Stimulated activated naive CD8-positive, alpha-beta T cell treated with anti-CD3 and anti-CD28 coated beads, Interleukin-15, amount 100 ng/mL, for 72 hours (primary cell): ENCODE measurements at regions not wholly inside any gene's neighbourhood (a gene's known extent, or its start where the extent isn't known, plus 50 kb on each side); places are given as distances from the start of the nearest gene placed in this dataset.
"Not testable (repeated sequence)": the region's sequence is repeated elsewhere in the genome, so short reads cannot be mapped to it uniquely, and the experiment has no call there.

Experiments
- ATAC-seq: fragments of 150-1000 bp; cut with Tn5 transposase; 2 replicates; pipeline ENCODE4 v1.10.0; 2021; ENCODE audit warnings: mild to moderate bottlenecking, moderate library complexity
- DNase-seq, 2 donors: peaks; one replicate each; pipeline ENCODE4 v3.0.0; 2021 to 2022
- H3K27ac Mint-ChIP-seq, 2 donors: one replicate each; pipeline ENCODE4 v1.8.0; 2022; ENCODE audit warnings: mild to moderate bottlenecking in 2 of 2, mixed read lengths in 2 of 2, moderate library complexity in 2 of 2
- H3K27me3 Mint-ChIP-seq: one replicate; pipeline ENCODE4 v1.8.0; 2022; ENCODE audit warnings: mixed read lengths
- H3K4me1 Mint-ChIP-seq: one replicate; pipeline ENCODE4 v1.8.0; 2022; ENCODE audit warnings: mild to moderate bottlenecking, mixed read lengths
- H3K4me3 Mint-ChIP-seq, 2 donors: one replicate each; pipeline ENCODE4 v1.8.0; 2022; ENCODE audit warnings: mild to moderate bottlenecking in 2 of 2, mixed read lengths in 2 of 2, moderate library complexity in 1 of 2
- H3K9me3 Mint-ChIP-seq, 2 donors: one replicate each; pipeline ENCODE4 v1.8.0; 2022; ENCODE audit warnings: mixed read lengths in 2 of 2

- ATAC-seq (no peak), DNase-seq (no peak)
- no peaks in the 10 kb centered on the region for H3K9me3 Mint-ChIP-seq
- no peak overlapping the region for H3K27ac Mint-ChIP-seq
- no peaks in the 10 kb centered on the region for H3K4me1 Mint-ChIP-seq
- H3K4me3 Mint-ChIP-seq, result no peak overlapping the region
- peaks cover 15% of the 10 kb centered on the region for H3K27me3 Mint-ChIP-seq
These were observed 144.2 kb upstream of the FAR2 start for GRCh38 chr12:29004936-29005304.

DNA sequence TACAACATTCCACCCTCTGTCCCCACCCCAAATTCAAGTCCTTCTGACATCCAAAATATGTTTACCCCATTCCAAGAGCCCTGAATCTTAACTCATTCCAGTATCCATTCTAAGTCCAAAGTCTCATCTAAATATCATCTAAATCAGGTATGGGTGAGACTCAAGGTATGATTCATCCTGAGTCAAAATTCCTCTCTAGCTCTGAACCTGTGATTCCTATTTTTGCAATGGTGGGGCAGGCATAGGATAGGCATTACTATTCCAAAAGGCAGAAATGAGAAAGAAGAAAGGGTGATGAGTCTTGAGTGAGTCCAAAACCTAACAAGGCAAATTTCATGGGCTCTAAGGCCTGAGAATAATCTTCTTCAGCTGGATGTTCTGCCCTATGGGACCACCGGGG, 140.3 kb upstream of the FAR2 start:
- Mint-ChIP-seq H3K4me1 (no peaks in the 10 kb centered on the region), H3K9me3 (no peaks in the 10 kb centered on the region), H3K27me3 (peaks cover 8% of the 10 kb centered on the region), H3K27ac (no peak overlapping the region), H3K4me3 (no peak overlapping the region)
- DNase-seq (no peak), ATAC-seq (no peak)

DNA sequence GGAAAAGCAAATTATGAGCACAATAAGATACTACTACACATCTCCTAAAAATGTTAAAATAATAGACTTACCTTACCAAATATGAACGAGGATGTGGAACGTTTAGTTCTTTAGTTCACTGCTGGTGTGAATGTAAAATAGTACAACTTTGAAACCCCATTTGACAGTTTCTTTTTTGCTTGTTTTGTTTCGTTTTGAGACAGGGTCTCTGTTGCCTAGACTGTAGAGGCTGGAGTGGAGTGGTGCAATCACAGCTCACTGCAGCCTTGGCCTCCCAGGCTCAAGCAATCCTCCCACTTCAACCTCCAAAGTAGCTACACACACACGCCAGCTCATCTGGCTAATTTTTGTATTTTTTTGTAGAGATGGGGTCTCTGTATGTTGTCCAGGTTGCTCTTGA, 136.4 kb upstream of the FAR2 start:
- H3K27ac Mint-ChIP-seq, result no peak overlapping the region
- H3K27me3 Mint-ChIP-seq, result peaks cover 8% of the 10 kb centered on the region
- DNase-seq (no peak), ATAC-seq (no peak)
- no peaks in the 10 kb centered on the region for H3K9me3 Mint-ChIP-seq
- no peak overlapping the region for H3K4me3 Mint-ChIP-seq
- H3K4me1 Mint-ChIP-seq, result no peaks in the 10 kb centered on the region

DNA sequence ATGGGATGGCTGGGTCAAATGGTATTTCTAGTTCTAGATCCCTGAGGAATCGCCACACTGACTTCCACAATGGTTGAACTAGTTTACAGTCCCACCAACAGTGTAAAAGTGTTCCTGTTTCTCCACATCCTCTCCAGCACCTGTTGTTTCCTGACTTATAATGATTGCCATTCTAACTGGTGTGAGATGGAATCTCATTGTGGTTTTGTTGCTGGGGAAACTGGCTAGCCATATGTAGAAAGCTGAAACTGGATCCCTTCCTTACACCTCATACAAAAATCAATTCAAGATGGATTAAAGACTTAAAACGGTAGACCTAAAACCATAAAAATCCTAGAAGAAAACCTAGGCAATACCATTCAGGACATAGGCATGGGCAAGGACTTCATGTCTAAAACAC, 131.5 kb upstream of the FAR2 start:
- H3K4me1 Mint-ChIP-seq, H3K9me3 Mint-ChIP-seq, H3K27me3 Mint-ChIP-seq, H3K4me3 Mint-ChIP-seq, ATAC-seq, H3K27ac Mint-ChIP-seq, DNase-seq: not testable (repeated sequence)

GRCh38 chr12:29023436-29024076, 125.5 kb upstream of the FAR2 start:
- Mint-ChIP-seq H3K4me1 (peaks cover 29% of the 10 kb centered on the region), H3K27me3 (peaks cover 2% of the 10 kb centered on the region), H3K4me3 (no peak overlapping the region), H3K9me3 (peaks cover 1 to 6% of the 10 kb centered on the region in 2 donors), H3K27ac (no peak overlapping the region)
- ATAC-seq, result no peak
- no peak for DNase-seq

DNA sequence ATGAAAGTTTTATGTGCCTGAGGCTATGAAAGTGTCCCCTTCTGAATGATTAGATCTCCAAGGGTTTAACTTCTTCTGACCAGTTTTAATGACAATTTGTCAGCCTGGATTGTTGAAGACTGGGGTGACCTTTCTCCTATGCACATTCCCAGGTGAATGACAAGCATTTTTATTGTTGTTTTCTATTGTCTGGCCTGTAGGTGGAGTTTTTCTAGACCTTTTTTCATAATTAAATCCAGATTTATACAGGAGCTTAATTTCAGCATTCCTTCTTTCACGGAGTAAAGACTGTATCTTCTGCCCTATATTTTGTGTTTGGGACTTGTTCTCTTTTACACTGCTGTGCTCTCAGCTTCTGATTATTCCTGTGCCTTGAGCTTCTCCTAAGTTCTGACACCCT, 125.0 kb upstream of the FAR2 start:
- Mint-ChIP-seq H3K27me3 (peaks cover 7% of the 10 kb centered on the region), H3K4me3 (no peak overlapping the region), H3K4me1 (peaks cover 29% of the 10 kb centered on the region), H3K9me3 (peaks cover 7 to 11% of the 10 kb centered on the region in 2 donors), H3K27ac (no peak overlapping the region)
- ATAC-seq (no peak), DNase-seq (no peak)

DNA sequence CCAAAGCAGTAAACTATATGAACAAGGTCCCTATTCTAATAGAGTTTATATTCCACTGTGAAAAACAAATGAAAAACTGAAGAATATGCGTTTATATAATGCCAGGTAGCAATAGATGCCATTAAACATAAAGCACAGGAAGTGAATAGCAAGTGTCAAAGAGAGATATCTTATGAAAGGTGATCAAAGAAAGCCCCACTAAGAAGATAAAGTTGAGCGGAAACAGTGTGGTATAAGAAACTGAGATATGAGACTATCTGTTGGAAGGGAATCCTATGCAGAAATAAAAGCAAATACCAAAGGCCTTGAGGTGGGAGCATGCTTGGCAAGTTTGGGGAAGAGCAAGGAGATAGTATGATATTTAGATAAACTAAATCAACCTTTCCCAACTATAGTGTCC, 123.1 kb upstream of the FAR2 start:
- DNase-seq, result no peak

DNA sequence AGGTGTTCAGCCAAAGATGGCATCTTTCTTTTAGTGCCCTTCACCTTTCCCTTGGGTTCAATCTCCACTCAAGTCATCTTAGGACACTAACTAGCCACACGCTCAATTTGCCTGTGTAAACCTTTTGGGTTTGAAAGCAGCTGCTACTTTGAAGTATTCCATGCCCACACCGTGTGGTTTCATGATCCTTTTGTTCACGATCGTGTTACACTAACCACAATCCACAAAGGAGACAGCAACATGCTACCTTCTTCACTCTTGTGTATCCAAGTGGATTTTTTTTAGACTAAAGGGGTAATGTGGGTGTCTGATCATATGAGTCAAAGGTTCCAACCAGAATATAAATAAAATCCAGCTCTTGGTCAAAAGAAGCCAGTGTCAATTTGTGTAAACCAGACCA, 122.7 kb upstream of the FAR2 start:
- H3K27me3 Mint-ChIP-seq, result peaks cover 8% of the 10 kb centered on the region
- no peak overlapping the region for H3K27ac Mint-ChIP-seq
- DNase-seq, result no peak
- peaks cover 29% of the 10 kb centered on the region for H3K4me1 Mint-ChIP-seq
- peaks cover 8 to 12% of the 10 kb centered on the region in 2 donors for H3K9me3 Mint-ChIP-seq
- ATAC-seq, result peak; percentile 45
- no peak overlapping the region for H3K4me3 Mint-ChIP-seq

More for the DNA sequence above, 123.1 kb upstream of the FAR2 start:
- H3K4me3 Mint-ChIP-seq, result no peak overlapping the region
- no peak overlapping the region for H3K27ac Mint-ChIP-seq
- ATAC-seq, result peak; percentile 56
- peaks cover 8 to 12% of the 10 kb centered on the region in 2 donors for H3K9me3 Mint-ChIP-seq
- peaks cover 29% of the 10 kb centered on the region for H3K4me1 Mint-ChIP-seq
- H3K27me3 Mint-ChIP-seq, result peaks cover 8% of the 10 kb centered on the region

DNA sequence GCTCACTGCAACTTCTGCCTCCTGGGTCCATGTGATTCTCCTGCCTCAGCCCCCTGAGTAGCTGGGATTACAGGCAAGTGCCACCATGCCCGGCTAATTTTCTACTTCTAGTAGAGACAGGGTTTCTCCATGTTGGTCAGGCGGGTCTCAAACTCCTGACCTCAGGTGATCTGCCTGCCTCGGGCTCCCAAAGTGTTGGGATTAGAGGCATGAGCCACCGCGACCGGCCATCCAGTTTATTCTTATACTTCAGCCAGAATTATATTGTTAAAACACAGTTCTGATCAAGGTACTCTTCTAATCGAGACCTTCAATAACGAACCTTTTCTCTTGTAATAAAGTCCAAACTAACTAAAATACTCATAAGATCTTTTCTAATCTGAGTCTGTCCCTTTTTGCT, 119.6 kb upstream of the FAR2 start:
- Mint-ChIP-seq H3K9me3 (peaks cover 8 to 12% of the 10 kb centered on the region in 2 donors), H3K4me1 (peaks cover 22% of the 10 kb centered on the region), H3K27me3 (peaks cover 18% of the 10 kb centered on the region)
- not testable (repeated sequence) for H3K4me3 Mint-ChIP-seq, H3K27ac Mint-ChIP-seq, DNase-seq, ATAC-seq

GRCh38 chr12:29030006-29030405, 119.1 kb upstream of the FAR2 start:
- H3K27ac Mint-ChIP-seq, result peak overlapping the region in 1 of 2 donors; percentile 52
- peaks cover 18% of the 10 kb centered on the region for H3K27me3 Mint-ChIP-seq
- no peak for DNase-seq
- peaks cover 22% of the 10 kb centered on the region for H3K4me1 Mint-ChIP-seq
- H3K9me3 Mint-ChIP-seq, result peaks cover 8 to 11% of the 10 kb centered on the region in 2 donors
- no peak for ATAC-seq
- H3K4me3 Mint-ChIP-seq, result no peak overlapping the region

DNA sequence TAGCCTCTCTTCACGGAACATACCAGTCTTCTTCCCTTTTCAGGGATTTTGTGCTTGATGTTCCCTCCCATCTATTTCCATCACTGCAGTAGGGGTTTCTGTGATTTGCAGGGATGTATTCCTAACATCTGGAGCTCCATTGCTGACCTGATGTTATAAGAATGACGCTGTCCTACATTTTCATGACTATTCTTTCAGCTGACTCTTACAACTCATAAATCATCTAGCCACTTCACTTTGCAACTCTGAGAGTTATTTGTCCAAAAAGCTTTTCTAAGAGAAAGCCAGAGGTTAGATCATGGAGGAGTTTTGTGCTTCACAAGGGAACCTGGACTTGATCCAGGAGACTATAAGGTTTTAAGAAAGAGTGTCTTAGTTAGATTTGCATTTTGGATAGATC, 116.6 kb upstream of the FAR2 start:
- no peak for ATAC-seq
- H3K4me3 Mint-ChIP-seq, result no peak overlapping the region

GRCh38 chr12:29033519-29033918, 115.6 kb upstream of the FAR2 start:
- DNase-seq (no peak), ATAC-seq (no peak)
- Mint-ChIP-seq H3K4me1 (no peaks in the 10 kb centered on the region), H3K27me3 (peaks cover 17% of the 10 kb centered on the region), H3K4me3 (no peak overlapping the region), H3K27ac (no peak overlapping the region), H3K9me3 (peaks cover 7% of the 10 kb centered on the region in 2 donors)

More for the DNA sequence above, 116.6 kb upstream of the FAR2 start:
- Mint-ChIP-seq H3K4me1 (no peaks in the 10 kb centered on the region), H3K9me3 (peaks cover 7 to 8% of the 10 kb centered on the region in 2 donors), H3K27ac (no peak overlapping the region), H3K27me3 (peaks cover 18% of the 10 kb centered on the region)
- DNase-seq, result no peak

DNA sequence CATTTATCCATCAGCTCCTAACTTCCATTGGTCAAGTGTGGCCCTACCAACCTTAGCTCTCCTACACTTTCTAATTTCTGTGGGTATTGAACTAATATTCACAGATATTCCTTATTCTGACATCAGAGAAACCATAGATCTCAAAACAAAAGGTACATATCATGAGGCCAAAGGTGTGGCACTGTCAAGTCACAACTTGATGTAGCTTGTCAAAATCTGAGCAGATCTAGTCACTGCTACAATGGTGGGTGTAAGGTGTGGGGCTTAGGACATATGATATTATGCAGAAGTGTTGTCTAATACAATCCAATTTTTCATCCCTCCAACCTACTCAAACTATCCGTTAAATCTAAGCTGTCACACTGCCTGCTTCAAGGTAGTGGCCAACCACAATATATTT, 114.0 kb upstream of the FAR2 start:
- no peak overlapping the region for H3K27ac Mint-ChIP-seq
- DNase-seq (no peak), ATAC-seq (no peak)
- H3K27me3 Mint-ChIP-seq, result peaks cover 10% of the 10 kb centered on the region
- no peaks in the 10 kb centered on the region for H3K9me3 Mint-ChIP-seq
- H3K4me1 Mint-ChIP-seq, result no peaks in the 10 kb centered on the region
- H3K4me3 Mint-ChIP-seq, result no peak overlapping the region

DNA sequence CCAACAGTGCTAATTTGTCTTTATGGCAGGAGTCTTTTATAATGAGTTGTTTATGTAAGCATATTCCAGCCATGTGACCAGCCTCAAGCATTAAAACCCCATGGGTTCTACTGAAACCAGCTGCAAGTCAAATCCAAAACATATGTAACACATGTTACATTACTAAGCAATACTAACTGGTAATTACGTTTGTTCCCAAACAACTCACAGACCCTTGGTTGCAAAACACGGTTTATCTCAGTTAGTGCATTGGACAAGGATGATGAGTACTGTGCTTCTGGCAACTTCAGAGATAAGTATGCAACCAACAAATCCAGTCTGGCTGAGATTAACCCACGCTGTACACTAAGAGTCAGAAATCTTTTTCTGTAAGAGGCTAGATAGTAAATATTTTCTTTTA, 110.1 kb upstream of the FAR2 start:
- no peaks in the 10 kb centered on the region for H3K27me3 Mint-ChIP-seq
- no peak overlapping the region for H3K27ac Mint-ChIP-seq
- H3K9me3 Mint-ChIP-seq, result no peaks in the 10 kb centered on the region
- ATAC-seq (no peak), DNase-seq (no peak)
- H3K4me3 Mint-ChIP-seq, result no peak overlapping the region
- no peaks in the 10 kb centered on the region for H3K4me1 Mint-ChIP-seq

DNA sequence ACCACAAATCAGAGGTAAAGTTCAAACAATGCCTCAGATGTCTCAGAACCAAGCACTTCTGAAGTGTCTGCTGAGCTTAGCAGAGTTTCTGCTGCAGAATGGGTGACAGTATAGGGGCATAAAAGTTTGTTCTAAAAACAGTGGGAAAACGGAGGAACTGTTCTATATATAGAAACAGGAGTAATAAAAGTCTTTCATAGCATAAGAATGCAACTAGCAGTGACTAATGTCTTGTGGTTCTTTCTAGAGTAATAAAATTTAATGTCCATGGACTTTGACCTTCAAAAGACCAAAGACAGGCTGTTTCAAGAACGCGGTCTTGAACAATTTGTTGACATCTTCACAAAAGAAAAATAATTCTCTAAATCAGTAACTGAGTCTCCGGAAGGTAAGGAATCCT, 107.5 kb upstream of the FAR2 start:
- H3K9me3 Mint-ChIP-seq, result no peaks in the 10 kb centered on the region
- no peak overlapping the region for H3K27ac Mint-ChIP-seq
- DNase-seq (no peak), ATAC-seq (no peak)
- no peaks in the 10 kb centered on the region for H3K27me3 Mint-ChIP-seq
- H3K4me3 Mint-ChIP-seq, result no peak overlapping the region
- H3K4me1 Mint-ChIP-seq, result no peaks in the 10 kb centered on the region

DNA sequence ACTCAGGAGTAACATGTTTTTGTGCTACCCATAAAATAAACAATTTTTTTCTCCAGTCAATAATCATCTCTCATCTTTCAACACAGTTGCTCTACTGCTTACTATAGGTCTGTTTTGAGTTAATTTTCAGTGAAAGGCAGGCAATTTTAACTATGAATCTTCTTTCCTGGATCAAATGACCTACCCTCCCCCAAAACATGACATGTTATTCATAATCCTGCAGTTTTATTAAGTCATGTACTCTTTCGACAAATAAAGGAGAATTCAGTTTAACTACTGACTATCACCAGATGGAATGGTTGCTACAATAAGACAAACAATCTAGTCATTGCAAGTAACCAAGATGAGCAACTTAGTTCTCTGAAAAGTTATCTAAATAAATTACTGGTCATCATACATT, 106.0 kb upstream of the FAR2 start:
- no peaks in the 10 kb centered on the region for H3K27me3 Mint-ChIP-seq
- peaks cover 0 to 5% of the 10 kb centered on the region in 2 donors for H3K9me3 Mint-ChIP-seq
- H3K27ac Mint-ChIP-seq, result no peak overlapping the region
- ATAC-seq (no peak), DNase-seq (no peak)
- H3K4me1 Mint-ChIP-seq, result no peaks in the 10 kb centered on the region
- H3K4me3 Mint-ChIP-seq, result no peak overlapping the region

DNA sequence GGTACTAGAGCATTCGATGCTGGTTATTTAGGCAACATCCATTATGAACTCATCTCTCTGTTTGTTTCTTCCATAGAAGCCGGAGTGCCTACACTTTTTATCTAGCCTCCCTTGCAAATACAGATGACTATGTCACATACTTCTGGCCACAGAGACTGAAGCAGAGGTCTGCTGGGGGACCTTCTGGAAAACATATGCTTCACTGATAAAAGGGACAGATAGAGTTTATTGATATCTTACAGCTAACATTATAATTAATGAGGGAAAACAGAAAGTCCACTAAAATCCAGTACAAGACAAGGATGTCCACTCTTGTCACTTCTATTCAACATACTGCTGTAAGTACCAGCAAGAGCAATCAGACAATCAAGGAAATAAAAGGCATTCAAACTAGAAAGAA, 104.3 kb upstream of the FAR2 start:
- no peak for DNase-seq
- no peak overlapping the region for H3K27ac Mint-ChIP-seq
- no peaks in the 10 kb centered on the region for H3K4me1 Mint-ChIP-seq
- peaks cover 0 to 7% of the 10 kb centered on the region in 2 donors for H3K9me3 Mint-ChIP-seq
- no peaks in the 10 kb centered on the region for H3K27me3 Mint-ChIP-seq
- H3K4me3 Mint-ChIP-seq, result no peak overlapping the region
- no peak for ATAC-seq
